Activated T-helper 1 cell treated with anti-CD3 and anti-CD28 coated beads, Interleukin-12 subunit alpha, Interleukin-12 subunit beta, Interleukin-2, Interleukin-4 antibody, amounts not matched to agents 30 ng/mL and 10 ng/mL and 1 ng/mL, durations not matched to agents 14 hours and 24 hours and 36 hours (primary cell): ENCODE measurements at regions not wholly inside any gene's neighbourhood (a gene's known extent, or its start where the extent isn't known, plus 50 kb on each side); places are given as distances from the start of the nearest gene placed in this dataset.

Experiments used
- DNase-seq: peaks from one replicate; pipeline ENCODE4 v3.0.0; 2021; ENCODE audit warnings: low spot score
- H3K27ac Mint-ChIP-seq: one replicate; pipeline ENCODE4 v1.8.0; 2021; ENCODE audit warnings: mild to moderate bottlenecking, mixed read lengths
- H3K27me3 Mint-ChIP-seq: one replicate; pipeline ENCODE4 v1.8.0; 2022; ENCODE audit warnings: mild to moderate bottlenecking, moderate library complexity, mixed read lengths; ENCODE audit not compliant: insufficient read depth
- H3K36me3 Mint-ChIP-seq: one replicate; pipeline ENCODE4 v1.8.0; 2021; ENCODE audit warnings: low read depth, mixed read lengths
- H3K4me1 Mint-ChIP-seq: one replicate; pipeline ENCODE4 v1.8.0; 2021; ENCODE audit warnings: low read depth, mixed read lengths
- H3K4me3 Mint-ChIP-seq: one replicate; pipeline ENCODE4 v1.8.0; 2021; ENCODE audit warnings: mild to moderate bottlenecking, moderate library complexity, mixed read lengths
- H3K9me3 Mint-ChIP-seq: one replicate; pipeline ENCODE4 v1.8.0; 2021; ENCODE audit warnings: mixed read lengths
- intact Hi-C: fragments of 100-400 bp; cut with micrococcal nuclease; formaldehyde crosslinking; loops from one replicate; pipeline ENCODE4 v1.15.1; 2024

DNA sequence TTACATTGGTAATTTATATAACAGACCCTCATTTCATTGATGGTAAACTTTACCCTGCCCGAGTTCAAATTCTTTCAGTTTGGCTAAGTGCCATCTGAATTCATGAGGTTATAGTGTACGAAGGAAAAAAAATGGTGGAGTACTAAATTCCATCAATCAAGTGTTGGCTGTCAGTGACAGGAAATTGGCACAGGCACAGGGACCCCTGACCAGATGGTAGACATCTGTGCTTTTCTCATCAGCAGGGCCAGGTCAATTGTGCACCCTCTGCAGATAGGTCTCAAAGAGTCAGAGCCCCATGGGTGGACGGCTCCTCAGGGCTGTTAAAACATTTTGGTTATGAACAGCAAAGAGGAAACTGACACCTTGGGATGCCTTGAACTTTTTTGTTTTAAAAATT lies 439.2 kb downstream of the SETBP1 start:
- DNase-seq: no peak
- intact Hi-C loops: no loop called here
- H3K4me1 Mint-ChIP-seq: no peaks in the 10 kb centered on the region
- H3K4me3 Mint-ChIP-seq: no peak overlapping the region
- no peak overlapping the region for H3K27ac Mint-ChIP-seq
- no peaks in the 10 kb centered on the region for H3K36me3 Mint-ChIP-seq
- peaks cover 3% of the 10 kb centered on the region for H3K27me3 Mint-ChIP-seq
- H3K9me3 Mint-ChIP-seq: no peaks in the 10 kb centered on the region

- no peaks in the 10 kb centered on the region for H3K36me3 Mint-ChIP-seq
- H3K9me3 Mint-ChIP-seq: no peaks in the 10 kb centered on the region
- DNase-seq: no peak
- H3K4me1 Mint-ChIP-seq: no peaks in the 10 kb centered on the region
- H3K27ac Mint-ChIP-seq: no peak overlapping the region
- intact Hi-C loops: no loop called here
- H3K27me3 Mint-ChIP-seq: no peaks in the 10 kb centered on the region
- no peak overlapping the region for H3K4me3 Mint-ChIP-seq
These were observed 440.5 kb downstream of the SETBP1 start for GRCh38 chr18:45121146-45121545.

GRCh38 chr18:45122506-45122905 lies 441.8 kb downstream of the SETBP1 start:
- intact Hi-C loops: no loop called here
- no peaks in the 10 kb centered on the region for H3K36me3 Mint-ChIP-seq
- DNase-seq: no peak
- H3K4me1 Mint-ChIP-seq: no peaks in the 10 kb centered on the region
- H3K4me3 Mint-ChIP-seq: no peak overlapping the region
- H3K27ac Mint-ChIP-seq: no peak overlapping the region
- H3K27me3 Mint-ChIP-seq: no peaks in the 10 kb centered on the region
- H3K9me3 Mint-ChIP-seq: no peaks in the 10 kb centered on the region

GRCh38 chr18:45127405-45127804 lies 446.7 kb downstream of the SETBP1 start:
- no peaks in the 10 kb centered on the region for H3K36me3 Mint-ChIP-seq
- no peaks in the 10 kb centered on the region for H3K27me3 Mint-ChIP-seq
- DNase-seq: no peak
- no peak overlapping the region for H3K4me3 Mint-ChIP-seq
- no peak overlapping the region for H3K27ac Mint-ChIP-seq
- intact Hi-C loops: no loop called here
- no peaks in the 10 kb centered on the region for H3K9me3 Mint-ChIP-seq
- H3K4me1 Mint-ChIP-seq: no peaks in the 10 kb centered on the region

GRCh38 chr18:45133276-45133675 lies 452.6 kb downstream of the SETBP1 start:
- Mint-ChIP-seq H3K27me3 (no peaks in the 10 kb centered on the region), H3K4me1 (no peaks in the 10 kb centered on the region), H3K9me3 (no peaks in the 10 kb centered on the region), H3K36me3 (no peaks in the 10 kb centered on the region), H3K27ac (no peak overlapping the region), H3K4me3 (no peak overlapping the region)
- intact Hi-C loops: no loop called here
- no peak for DNase-seq

DNA sequence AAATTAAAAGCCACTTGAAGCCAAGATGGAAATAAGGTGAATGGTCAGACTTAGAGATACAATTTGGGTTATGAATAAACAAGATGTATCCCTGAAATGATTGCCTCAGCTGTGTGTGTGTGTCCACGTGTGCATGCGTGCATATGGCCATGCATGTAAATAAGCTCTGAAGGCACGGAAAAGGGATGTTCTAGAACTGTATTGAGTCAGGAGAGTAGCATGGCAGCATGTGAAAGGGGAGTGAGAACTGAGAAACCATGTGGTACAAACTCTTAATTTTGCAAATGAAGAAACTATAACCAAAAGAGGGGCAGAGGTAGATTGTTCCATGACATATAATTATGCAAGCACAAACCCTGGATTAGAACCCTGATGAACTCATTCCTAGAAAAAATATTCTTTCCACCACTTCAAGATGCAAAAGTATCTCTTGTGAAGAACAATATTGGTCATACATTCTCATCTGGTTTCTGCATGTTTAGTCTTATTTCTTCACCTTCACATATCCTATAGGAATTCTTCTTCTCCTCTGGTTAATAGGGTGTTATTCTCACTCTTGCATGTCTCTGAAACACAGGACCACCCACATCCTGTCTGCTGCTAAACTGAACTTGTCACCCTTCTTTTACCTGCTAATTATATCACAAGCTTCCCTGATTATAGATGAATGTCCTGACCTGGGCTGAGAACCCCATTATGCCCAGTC lies 455.8 kb downstream of the SETBP1 start:
- no peak overlapping the region for H3K4me3 Mint-ChIP-seq
- H3K27ac Mint-ChIP-seq: no peak overlapping the region
- no peaks in the 10 kb centered on the region for H3K4me1 Mint-ChIP-seq
- no peaks in the 10 kb centered on the region for H3K9me3 Mint-ChIP-seq
- no peaks in the 10 kb centered on the region for H3K27me3 Mint-ChIP-seq
- no peak for DNase-seq
- no peaks in the 10 kb centered on the region for H3K36me3 Mint-ChIP-seq
- intact Hi-C loops: no loop called here

DNA sequence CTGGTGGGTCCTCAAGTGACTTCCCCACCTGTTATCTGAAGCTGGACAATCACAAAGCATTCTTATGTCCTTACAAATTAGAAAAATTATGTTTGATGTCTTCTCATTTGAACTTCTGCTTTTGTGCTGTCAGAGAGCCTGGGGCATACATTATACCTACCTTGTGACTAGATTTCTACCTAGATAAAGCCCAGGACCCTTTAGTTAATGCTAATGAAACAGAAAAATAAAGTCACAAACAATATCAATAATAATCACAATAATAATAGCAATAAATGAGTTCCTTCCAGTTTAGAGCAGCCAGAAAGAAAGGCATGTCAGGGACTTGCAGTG lies 456.4 kb downstream of the SETBP1 start:
- Mint-ChIP-seq H3K4me1 (no peaks in the 10 kb centered on the region), H3K27me3 (no peaks in the 10 kb centered on the region), H3K27ac (no peak overlapping the region), H3K4me3 (no peak overlapping the region), H3K9me3 (no peaks in the 10 kb centered on the region), H3K36me3 (no peaks in the 10 kb centered on the region)
- DNase-seq: no peak
- intact Hi-C loops: no loop called here

GRCh38 chr18:45139478-45139877 lies 458.8 kb downstream of the SETBP1 start:
- Mint-ChIP-seq H3K9me3 (no peaks in the 10 kb centered on the region), H3K27ac (no peak overlapping the region), H3K4me1 (no peaks in the 10 kb centered on the region), H3K27me3 (no peaks in the 10 kb centered on the region), H3K36me3 (no peaks in the 10 kb centered on the region), H3K4me3 (no peak overlapping the region)
- DNase-seq: no peak
- intact Hi-C loops: no loop called here

- intact Hi-C loops: no loop called here
- Mint-ChIP-seq H3K27ac (no peak overlapping the region), H3K4me1 (no peaks in the 10 kb centered on the region), H3K4me3 (no peak overlapping the region), H3K9me3 (no peaks in the 10 kb centered on the region), H3K36me3 (no peaks in the 10 kb centered on the region), H3K27me3 (no peaks in the 10 kb centered on the region)
- DNase-seq: no peak
These were observed 462.2 kb downstream of the SETBP1 start for GRCh38 chr18:45142868-45143267.

GRCh38 chr18:45149712-45150111 lies 465.6 kb upstream of the SLC14A2 start:
- no peak overlapping the region for H3K4me3 Mint-ChIP-seq
- H3K27me3 Mint-ChIP-seq: no peaks in the 10 kb centered on the region
- no peak for DNase-seq
- H3K9me3 Mint-ChIP-seq: no peaks in the 10 kb centered on the region
- no peaks in the 10 kb centered on the region for H3K36me3 Mint-ChIP-seq
- intact Hi-C loops: no loop called here
- H3K27ac Mint-ChIP-seq: no peak overlapping the region
- H3K4me1 Mint-ChIP-seq: no peaks in the 10 kb centered on the region

GRCh38 chr18:45151645-45152044 lies 463.6 kb upstream of the SLC14A2 start:
- H3K4me1 Mint-ChIP-seq: no peaks in the 10 kb centered on the region
- H3K9me3 Mint-ChIP-seq: no peaks in the 10 kb centered on the region
- H3K27ac Mint-ChIP-seq: no peak overlapping the region
- intact Hi-C loops: no loop called here
- no peak for DNase-seq
- no peak overlapping the region for H3K4me3 Mint-ChIP-seq
- H3K27me3 Mint-ChIP-seq: no peaks in the 10 kb centered on the region
- H3K36me3 Mint-ChIP-seq: no peaks in the 10 kb centered on the region

GRCh38 chr18:45155526-45155925 lies 459.8 kb upstream of the SLC14A2 start:
- Mint-ChIP-seq H3K27me3 (no peaks in the 10 kb centered on the region), H3K4me3 (no peak overlapping the region), H3K36me3 (no peaks in the 10 kb centered on the region), H3K4me1 (no peaks in the 10 kb centered on the region), H3K27ac (no peak overlapping the region), H3K9me3 (no peaks in the 10 kb centered on the region)
- intact Hi-C loops: no loop called here
- no peak for DNase-seq

- no peak overlapping the region for H3K4me3 Mint-ChIP-seq
- H3K9me3 Mint-ChIP-seq: no peaks in the 10 kb centered on the region
- intact Hi-C loops: no loop called here
- H3K27ac Mint-ChIP-seq: no peak overlapping the region
- DNase-seq: no peak
- H3K36me3 Mint-ChIP-seq: no peaks in the 10 kb centered on the region
- no peaks in the 10 kb centered on the region for H3K4me1 Mint-ChIP-seq
- no peaks in the 10 kb centered on the region for H3K27me3 Mint-ChIP-seq
These were observed 458.3 kb upstream of the SLC14A2 start for GRCh38 chr18:45156946-45157345.

- no peak for DNase-seq
- intact Hi-C loops: no loop called here
- H3K27me3 Mint-ChIP-seq: no peaks in the 10 kb centered on the region
- H3K4me3 Mint-ChIP-seq: no peak overlapping the region
- no peaks in the 10 kb centered on the region for H3K36me3 Mint-ChIP-seq
- no peaks in the 10 kb centered on the region for H3K4me1 Mint-ChIP-seq
- no peak overlapping the region for H3K27ac Mint-ChIP-seq
- no peaks in the 10 kb centered on the region for H3K9me3 Mint-ChIP-seq
These were observed 457.7 kb upstream of the SLC14A2 start for GRCh38 chr18:45157576-45157975.
